Peyer's patch (tissue), 4 donors: ENCODE measurements at regions not wholly inside any gene's neighbourhood (a gene's known extent, or its start where the extent isn't known, plus 50 kb on each side); places are given as distances from the start of the nearest gene placed in this dataset.

Experiments
- CTCF ChIP-seq, 6 experiments: fragments of 450-650 bp in 4 of 6; fragments of 200-600 bp in 2 of 6; sonication (generic) in 1 of 6; IDR thresholded peaks; one replicate each; pipeline ENCODE4 v1.5.1; 2017 to 2019; ENCODE audit warnings: antibody characterized with exemption in 6 of 6, mild to moderate bottlenecking in 3 of 6, moderate library complexity in 1 of 6
- POLR2A ChIP-seq, 2 donors: fragments of 450-650 bp; IDR thresholded peaks; one replicate each; pipeline ENCODE4 v1.5.1; 2017; ENCODE audit warnings: antibody characterized with exemption in 2 of 2, mild to moderate bottlenecking in 2 of 2, moderate library complexity in 2 of 2

- TF ChIP-seq POLR2A (IDR thresholded peaks at IDR 0.05) (no peak), CTCF (IDR thresholded peaks at IDR 0.05) (no peak)
Measured at GRCh38 chr20:6663751-6664388, 103.6 kb upstream of the BMP2 start.
